Effector memory CD4-positive, alpha-beta T cell (primary cell): ENCODE measurements at regions not wholly inside any gene's neighbourhood (a gene's known extent, or its start where the extent isn't known, plus 50 kb on each side); places are given as distances from the start of the nearest gene placed in this dataset.
"Not testable (repeated sequence)": the region's sequence is repeated elsewhere in the genome, so short reads cannot be mapped to it uniquely, and the experiment has no call there.

Experiments used
- DNase-seq, 3 donors: peaks; one replicate each; pipeline ENCODE4 v3.0.0-alpha.2; 2020
- H3K27ac ChIP-seq: 2 replicates; pipeline ENCODE4 v1.7.0; 2013; ENCODE audit warnings: mild to moderate bottlenecking, low read length, moderate library complexity; ENCODE audit not compliant: insufficient read depth, poor library complexity, severe bottlenecking
- H3K27me3 ChIP-seq: replicated peaks from 2 replicates; pipeline ENCODE4 v1.7.0; 2013; ENCODE audit warnings: mild to moderate bottlenecking, low read length; ENCODE audit not compliant: insufficient read depth, control insufficient read depth, poor library complexity, severe bottlenecking
- H3K36me3 ChIP-seq: 2 replicates; pipeline ENCODE4 v1.7.0; 2013; ENCODE audit warnings: mild to moderate bottlenecking, low read length, moderate library complexity; ENCODE audit not compliant: control insufficient read depth, insufficient read depth
- H3K4me1 ChIP-seq: 2 replicates; pipeline ENCODE4 v1.7.0; 2013; ENCODE audit warnings: low read length, mild to moderate bottlenecking; ENCODE audit not compliant: control insufficient read depth, insufficient read depth, poor library complexity, severe bottlenecking
- H3K4me3 ChIP-seq: 2 replicates; pipeline ENCODE4 v1.7.0; 2013; ENCODE audit warnings: low read length, low read depth, mild to moderate bottlenecking; ENCODE audit not compliant: insufficient read depth, poor library complexity, severe bottlenecking
- H3K9me3 ChIP-seq: 2 replicates; pipeline ENCODE4 v1.7.0; 2013; ENCODE audit warnings: mild to moderate bottlenecking, low read length, moderate library complexity; ENCODE audit not compliant: control insufficient read depth

DNA sequence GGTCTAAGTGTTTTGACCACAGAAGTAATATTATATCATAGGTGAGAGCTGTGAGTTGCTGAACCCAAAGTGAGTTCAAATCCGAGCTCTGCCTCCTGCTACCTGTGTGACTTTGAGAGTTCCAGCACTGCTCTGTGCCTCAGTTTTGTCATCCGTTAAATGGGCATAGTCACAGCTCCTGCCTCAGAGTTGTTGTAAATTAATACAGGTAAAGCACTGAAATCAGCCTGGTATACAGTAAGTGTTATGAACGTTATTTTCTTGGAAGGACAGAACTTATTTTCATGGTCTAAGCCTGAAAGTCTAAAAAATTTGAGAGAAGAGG is 65.4 kb upstream of the ZNF195 start:
- H3K27ac ChIP-seq, H3K4me3 ChIP-seq, H3K36me3 ChIP-seq, H3K4me1 ChIP-seq, H3K27me3 ChIP-seq, H3K9me3 ChIP-seq, DNase-seq: not testable (repeated sequence)

GRCh38 chr11:3443700-3444419 is 64.9 kb upstream of the ZNF195 start:
- not testable (repeated sequence) for H3K27ac ChIP-seq, H3K4me1 ChIP-seq, H3K9me3 ChIP-seq, DNase-seq, H3K27me3 ChIP-seq, H3K4me3 ChIP-seq, H3K36me3 ChIP-seq

- H3K27me3 ChIP-seq, H3K36me3 ChIP-seq, H3K27ac ChIP-seq: not testable (repeated sequence)
Observed at GRCh38 chr11:3437441-3437840, 58.5 kb upstream of the ZNF195 start.

DNA sequence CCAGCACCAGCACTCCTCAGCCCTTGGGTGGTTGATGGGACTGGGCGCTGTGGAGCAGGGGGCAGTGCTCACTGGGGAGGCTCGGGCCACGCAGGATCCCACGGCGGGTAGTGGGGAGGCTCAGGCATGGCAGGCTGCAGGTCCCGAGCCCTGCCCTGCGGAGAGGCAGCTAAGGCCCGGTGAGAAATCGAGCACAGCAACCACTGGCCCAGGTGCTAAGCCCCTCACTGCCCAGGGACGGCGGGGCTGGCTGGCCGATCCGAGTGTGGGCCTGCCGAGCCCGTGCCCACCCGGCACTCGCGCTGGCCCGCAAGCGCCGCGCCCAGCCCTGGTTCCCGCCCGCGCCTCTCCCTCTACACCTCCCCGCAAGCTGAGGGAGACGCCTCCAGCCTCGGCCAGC is 56.0 kb upstream of the ZNF195 start:
- Histone ChIP-seq H3K9me3 (no peaks in the 10 kb centered on the region), H3K27me3 (no peaks in the 10 kb centered on the region), H3K36me3 (no peaks in the 10 kb centered on the region), H3K27ac (no peak overlapping the region), H3K4me1 (no peaks in the 10 kb centered on the region), H3K4me3 (no peak overlapping the region)
- DNase-seq, result no peak

More at GRCh38 chr11:3437441-3437840, 58.5 kb upstream of the ZNF195 start:
- H3K4me3 ChIP-seq, DNase-seq, H3K9me3 ChIP-seq, H3K4me1 ChIP-seq: not testable (repeated sequence)

DNA sequence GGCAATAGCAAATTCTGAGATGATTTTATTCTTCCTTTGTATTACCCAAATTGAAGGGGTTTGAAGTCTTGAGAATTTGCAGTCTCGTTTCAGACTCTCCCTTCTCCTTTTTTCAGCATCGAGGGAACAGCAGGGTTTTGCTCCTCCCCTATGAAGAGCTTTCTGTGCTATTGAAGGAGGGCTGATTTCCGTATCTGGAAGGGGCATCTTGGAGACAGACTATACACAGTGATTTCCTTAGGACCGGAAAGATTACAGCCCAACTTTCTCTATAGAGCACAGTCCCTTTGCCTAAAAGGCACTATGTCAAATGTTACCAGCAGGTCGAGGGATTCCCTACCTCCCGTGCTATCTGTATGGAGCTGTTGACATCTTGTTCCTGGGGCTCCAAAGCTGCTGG is 50.2 kb upstream of the ZNF195 start:
- not testable (repeated sequence) for H3K9me3 ChIP-seq, H3K36me3 ChIP-seq, H3K27me3 ChIP-seq, H3K27ac ChIP-seq, H3K4me3 ChIP-seq, DNase-seq, H3K4me1 ChIP-seq
